Fibroblast of lung (primary cell): ENCODE measurements at regions not wholly inside any gene's neighbourhood (a gene's known extent, or its start where the extent isn't known, plus 50 kb on each side); places are given as distances from the start of the nearest gene placed in this dataset.

ENCODE experiments used
- DNase-seq, 2 donors: peaks; one replicate each; pipeline versions ENCODE4 v3.0.0 to v3.0.0-alpha.2; 2010; ENCODE audit warnings: low read depth in 2 of 2
- H2AFZ ChIP-seq: 2 replicates; pipeline ENCODE4 v1.5.1; 2012; ENCODE audit warnings: low read length, control low read depth, inconsistent platforms
- H3K27ac ChIP-seq: 2 replicates; pipeline ENCODE4 v1.5.1; 2011; ENCODE audit warnings: low read length, control low read depth; ENCODE audit not compliant: insufficient read depth
- H3K27me3 ChIP-seq: 2 replicates; pipeline ENCODE4 v1.5.1; 2011; ENCODE audit warnings: mild to moderate bottlenecking, low read length; ENCODE audit not compliant: control insufficient read depth, insufficient read depth
- H3K36me3 ChIP-seq: 2 replicates; pipeline ENCODE4 v1.5.1; 2011; ENCODE audit warnings: low read length; ENCODE audit not compliant: control insufficient read depth, insufficient read depth
- H3K4me1 ChIP-seq: 2 replicates; pipeline ENCODE4 v1.5.1; 2011; ENCODE audit warnings: low read length; ENCODE audit not compliant: control insufficient read depth, insufficient read depth; ENCODE audit errors: extremely low read depth
- H3K4me2 ChIP-seq: 2 replicates; pipeline ENCODE4 v1.5.1; 2011; ENCODE audit warnings: low read length, control low read depth; ENCODE audit not compliant: insufficient read depth; ENCODE audit errors: extremely low read depth
- H3K4me3 ChIP-seq, 4 experiments: fragments of 200-600 bp in 1 of 4; sonication (generic) in 1 of 4; replicated peaks in 1 of 4; 2 replicates each; pipeline ENCODE4 v1.5.1; 2011 to 2016; ENCODE audit warnings: low read length in 4 of 4, low read depth in 3 of 4, mild to moderate bottlenecking in 3 of 4, control low read depth in 2 of 4, inconsistent platforms in 1 of 4, mixed read lengths in 1 of 4; ENCODE audit not compliant: insufficient read depth in 1 of 4; ENCODE audit errors: control extremely low read depth in 1 of 4
- H3K79me2 ChIP-seq: 2 replicates; pipeline ENCODE4 v1.5.1; 2012; ENCODE audit warnings: mild to moderate bottlenecking, low read length, inconsistent platforms; ENCODE audit not compliant: control insufficient read depth, insufficient read depth
- H3K9ac ChIP-seq: 2 replicates; pipeline ENCODE4 v1.5.1; 2011; ENCODE audit warnings: mild to moderate bottlenecking, low read length, control low read depth; ENCODE audit not compliant: insufficient read depth
- H3K9me3 ChIP-seq: 2 replicates; pipeline ENCODE4 v1.5.1; 2012; ENCODE audit warnings: low read depth, low read length; ENCODE audit not compliant: control insufficient read depth, insufficient read depth
- H4K20me1 ChIP-seq: 2 replicates; pipeline ENCODE4 v1.5.1; 2011; ENCODE audit warnings: low read length; ENCODE audit not compliant: control insufficient read depth, insufficient read depth; ENCODE audit errors: extremely low read depth
- CTCF ChIP-seq, 2 donors: IDR thresholded peaks in 1 of 2; conservative IDR thresholded peaks in 1 of 2; 1 replicate in 1 of 2; 2 replicates in 1 of 2; pipeline ENCODE4 v1.5.1; 2011 to 2012; ENCODE audit warnings: low read length in 2 of 2, control low read depth in 1 of 2, inconsistent platforms in 1 of 2, low read depth in 1 of 2, mild to moderate bottlenecking in 1 of 2
- EZH2 ChIP-seq: IDR thresholded peaks from 2 replicates; pipeline ENCODE4 v1.5.1; 2012; ENCODE audit warnings: low read length, control low read depth, mild to moderate bottlenecking; ENCODE audit errors: missing control alignments

- DNase-seq = peak in 1 of 2 donors; percentile 39
- no peak overlapping the region for H3K4me2 ChIP-seq
- TF ChIP-seq EZH2 (no peak), CTCF (conservative IDR thresholded peaks at IDR 0.05 in 1 of 2, IDR thresholded peaks at IDR 0.05 in 1 of 2; ENCODE audit: low read depth in 1 of 2, low read length in 2 of 2) (no peak)
- no peak overlapping the region for H3K27ac ChIP-seq
- H4K20me1 ChIP-seq = no peaks in the 10 kb centered on the region
- no peaks in the 10 kb centered on the region for H3K27me3 ChIP-seq
- no peak overlapping the region for H3K4me3 ChIP-seq
- no peaks in the 10 kb centered on the region for H3K79me2 ChIP-seq
- H3K9me3 ChIP-seq = no peaks in the 10 kb centered on the region
- no peaks in the 10 kb centered on the region for H3K36me3 ChIP-seq
- H3K4me1 ChIP-seq = no peaks in the 10 kb centered on the region
- H2AFZ ChIP-seq = no peak overlapping the region
- no peak overlapping the region for H3K9ac ChIP-seq
These were observed 64.7 kb upstream of the TNIP3 start for GRCh38 chr4:121228848-121229247.

- H3K79me2 ChIP-seq = no peaks in the 10 kb centered on the region
- H3K4me1 ChIP-seq = no peaks in the 10 kb centered on the region
- no peak overlapping the region for H2AFZ ChIP-seq
- no peaks in the 10 kb centered on the region for H4K20me1 ChIP-seq
- H3K9ac ChIP-seq = no peak overlapping the region
- no peaks in the 10 kb centered on the region for H3K9me3 ChIP-seq
- H3K4me3 ChIP-seq = no peak overlapping the region
- no peak overlapping the region for H3K27ac ChIP-seq
- no peaks in the 10 kb centered on the region for H3K27me3 ChIP-seq
- no peak for DNase-seq
- H3K4me2 ChIP-seq = no peak overlapping the region
- TF ChIP-seq EZH2 = no peak
- no peak for TF ChIP-seq CTCF (conservative IDR thresholded peaks at IDR 0.05 in 1 of 2, IDR thresholded peaks at IDR 0.05 in 1 of 2; ENCODE audit: low read depth in 1 of 2, low read length in 2 of 2)
- H3K36me3 ChIP-seq = no peaks in the 10 kb centered on the region
These were observed 63.2 kb upstream of the TNIP3 start for GRCh38 chr4:121227341-121227792.

GRCh38 chr4:121226362-121226761 is 62.2 kb upstream of the TNIP3 start:
- Histone ChIP-seq H3K4me2 (no peak overlapping the region), H3K4me1 (no peaks in the 10 kb centered on the region), H3K27ac (no peak overlapping the region), H2AFZ (no peak overlapping the region), H4K20me1 (no peaks in the 10 kb centered on the region), H3K79me2 (no peaks in the 10 kb centered on the region), H3K9me3 (no peaks in the 10 kb centered on the region), H3K36me3 (no peaks in the 10 kb centered on the region), H3K9ac (no peak overlapping the region), H3K4me3 (no peak overlapping the region), H3K27me3 (no peaks in the 10 kb centered on the region)
- DNase-seq = no peak
- TF ChIP-seq EZH2 (no peak), CTCF (conservative IDR thresholded peaks at IDR 0.05 in 1 of 2, IDR thresholded peaks at IDR 0.05 in 1 of 2; ENCODE audit: low read depth in 1 of 2, low read length in 2 of 2) (no peak)
